HCT116 (cell line): ENCODE measurements at regions not wholly inside any gene's neighbourhood (a gene's known extent, or its start where the extent isn't known, plus 50 kb on each side); places are given as distances from the start of the nearest gene placed in this dataset.

Experiments
- POLR2AphosphoS5 ChIP-seq: IDR thresholded peaks from 2 replicates; pipeline ENCODE4 v1.6.1; 2011; ENCODE audit warnings: mild to moderate bottlenecking, low read depth, low read length, moderate library complexity
- TCF7L2 ChIP-seq: IDR thresholded peaks from 2 replicates; pipeline ENCODE4 v1.7.0; 2011; ENCODE audit warnings: borderline replicate concordance, inconsistent platforms; ENCODE audit not compliant: insufficient read depth, insufficient read length; ENCODE audit errors: extremely low read depth
- ZFX ChIP-seq: fragments of 450-650 bp; IDR thresholded peaks from 2 replicates; pipeline ENCODE4 v1.6.1; 2017
- ZNF274 ChIP-seq: fragments of 200-500 bp; sonication (Bioruptor generic); IDR thresholded peaks from 2 replicates; pipeline ENCODE4 v1.6.1; 2014; ENCODE audit warnings: mild to moderate bottlenecking, low read depth, low read length, inconsistent platforms
- TF ChIP-seq, protein P1 (sequence below): IDR thresholded peaks from 2 replicates; pipeline ENCODE4 v1.6.1; 2012
- TF ChIP-seq, protein P2 (sequence below), 3 experiments: fragments of 200-600 bp in 1 of 3; sonication (generic) in 1 of 3; IDR thresholded peaks in 2 of 3; conservative IDR thresholded peaks in 1 of 3; 2 replicates each; pipeline ENCODE4 v1.5.1; 2012 to 2017; ENCODE audit warnings: low read depth in 2 of 3, low read length in 2 of 3, antibody characterized with exemption in 1 of 3, borderline replicate concordance in 1 of 3, control low read depth in 1 of 3, mild to moderate bottlenecking in 1 of 3, mixed read lengths in 1 of 3, mixed run types in 1 of 3, moderate library complexity in 1 of 3; ENCODE audit not compliant: insufficient read depth in 1 of 3
- TF ChIP-seq, protein P3 (sequence below): IDR thresholded peaks from 2 replicates; pipeline ENCODE4 v1.6.1; 2011; ENCODE audit warnings: mild to moderate bottlenecking, low read length, moderate library complexity; ENCODE audit not compliant: insufficient replicate concordance; ENCODE audit errors: extremely low read depth

- TF ChIP-seq, protein P1, sequence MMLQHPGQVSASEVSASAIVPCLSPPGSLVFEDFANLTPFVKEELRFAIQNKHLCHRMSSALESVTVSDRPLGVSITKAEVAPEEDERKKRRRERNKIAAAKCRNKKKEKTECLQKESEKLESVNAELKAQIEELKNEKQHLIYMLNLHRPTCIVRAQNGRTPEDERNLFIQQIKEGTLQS: no peak
- TF ChIP-seq, protein P2, sequence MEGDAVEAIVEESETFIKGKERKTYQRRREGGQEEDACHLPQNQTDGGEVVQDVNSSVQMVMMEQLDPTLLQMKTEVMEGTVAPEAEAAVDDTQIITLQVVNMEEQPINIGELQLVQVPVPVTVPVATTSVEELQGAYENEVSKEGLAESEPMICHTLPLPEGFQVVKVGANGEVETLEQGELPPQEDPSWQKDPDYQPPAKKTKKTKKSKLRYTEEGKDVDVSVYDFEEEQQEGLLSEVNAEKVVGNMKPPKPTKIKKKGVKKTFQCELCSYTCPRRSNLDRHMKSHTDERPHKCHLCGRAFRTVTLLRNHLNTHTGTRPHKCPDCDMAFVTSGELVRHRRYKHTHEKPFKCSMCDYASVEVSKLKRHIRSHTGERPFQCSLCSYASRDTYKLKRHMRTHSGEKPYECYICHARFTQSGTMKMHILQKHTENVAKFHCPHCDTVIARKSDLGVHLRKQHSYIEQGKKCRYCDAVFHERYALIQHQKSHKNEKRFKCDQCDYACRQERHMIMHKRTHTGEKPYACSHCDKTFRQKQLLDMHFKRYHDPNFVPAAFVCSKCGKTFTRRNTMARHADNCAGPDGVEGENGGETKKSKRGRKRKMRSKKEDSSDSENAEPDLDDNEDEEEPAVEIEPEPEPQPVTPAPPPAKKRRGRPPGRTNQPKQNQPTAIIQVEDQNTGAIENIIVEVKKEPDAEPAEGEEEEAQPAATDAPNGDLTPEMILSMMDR (IDR thresholded peaks at IDR 0.05 in 2 of 3, conservative IDR thresholded peaks at IDR 0.05 in 1 of 3; ENCODE audit: borderline replicate concordance in 1 of 3, insufficient read depth in 1 of 3, low read depth in 2 of 3, low read length in 2 of 3): no peak
- TF ChIP-seq TCF7L2 (no peak), ZNF274 (no peak), POLR2AphosphoS5 (no peak), ZFX (no peak)
- TF ChIP-seq, protein P3, sequence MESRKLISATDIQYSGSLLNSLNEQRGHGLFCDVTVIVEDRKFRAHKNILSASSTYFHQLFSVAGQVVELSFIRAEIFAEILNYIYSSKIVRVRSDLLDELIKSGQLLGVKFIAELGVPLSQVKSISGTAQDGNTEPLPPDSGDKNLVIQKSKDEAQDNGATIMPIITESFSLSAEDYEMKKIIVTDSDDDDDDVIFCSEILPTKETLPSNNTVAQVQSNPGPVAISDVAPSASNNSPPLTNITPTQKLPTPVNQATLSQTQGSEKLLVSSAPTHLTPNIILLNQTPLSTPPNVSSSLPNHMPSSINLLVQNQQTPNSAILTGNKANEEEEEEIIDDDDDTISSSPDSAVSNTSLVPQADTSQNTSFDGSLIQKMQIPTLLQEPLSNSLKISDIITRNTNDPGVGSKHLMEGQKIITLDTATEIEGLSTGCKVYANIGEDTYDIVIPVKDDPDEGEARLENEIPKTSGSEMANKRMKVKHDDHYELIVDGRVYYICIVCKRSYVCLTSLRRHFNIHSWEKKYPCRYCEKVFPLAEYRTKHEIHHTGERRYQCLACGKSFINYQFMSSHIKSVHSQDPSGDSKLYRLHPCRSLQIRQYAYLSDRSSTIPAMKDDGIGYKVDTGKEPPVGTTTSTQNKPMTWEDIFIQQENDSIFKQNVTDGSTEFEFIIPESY: no peak
These were observed 742.4 kb upstream of the INTU start for GRCh38 chr4:126890383-126890782.
